IMR-90 (cell line): ENCODE measurements at regions not wholly inside any gene's neighbourhood (a gene's known extent, or its start where the extent isn't known, plus 50 kb on each side); places are given as distances from the start of the nearest gene placed in this dataset.

ENCODE experiments used
- ATAC-seq: fragments of 200-7000 bp; cut with Tn5 transposase; 2 replicates; pipeline ENCODE4 v1.9.1; 2020; ENCODE audit warnings: low read depth, mild to moderate bottlenecking, moderate library complexity
- BruUV-seq: library from RNA; stranded (reverse); fragments of 400-500 nt; replicated peaks from 2 replicates; lab custom pipeline; 2021; lab: Mats Ljungman, UMichigan
- CTCF ChIA-PET: fragments of 300-600 bp; formaldehyde crosslinking; extraction: SDS; loops from one replicate; lab custom pipeline; 2021; ENCODE audit warnings: antibody characterized with exemption; lab: Yijun Ruan, JAX
- POLR2A ChIA-PET: fragments of 300-600 bp; sonication (Branson Sonifier 250); formaldehyde crosslinking; loops from one replicate; lab custom pipeline; 2022; ENCODE audit warnings: antibody characterized with exemption; ENCODE audit not compliant: unreplicated experiment; lab: Charles Lee
- DNase-seq: peaks from one replicate; pipeline ENCODE4 v3.0.0; 2013
- H2AFZ ChIP-seq: replicated peaks from 2 replicates; pipeline ENCODE3; 2013; ENCODE audit warnings: low read length, mild to moderate bottlenecking; ENCODE audit not compliant: poor library complexity
- H2AK5ac ChIP-seq: 2 replicates; pipeline ENCODE4 v1.6.1; 2013; ENCODE audit warnings: low read depth, low read length, inconsistent platforms
- H2AK9ac ChIP-seq: replicated peaks from 2 replicates; pipeline ENCODE3; 2013; ENCODE audit warnings: mild to moderate bottlenecking, low read depth, low read length, moderate library complexity; ENCODE audit not compliant: poor library complexity
- H2BK120ac ChIP-seq: 2 replicates; pipeline ENCODE4 v1.6.1; 2013; ENCODE audit warnings: low read depth, low read length, inconsistent platforms
- H2BK15ac ChIP-seq: 3 replicates; pipeline ENCODE4 v1.6.1; 2013; ENCODE audit warnings: low read depth, low read length, inconsistent platforms
- H2BK20ac ChIP-seq: 2 replicates; pipeline ENCODE4 v1.6.1; 2013; ENCODE audit warnings: low read depth, mild to moderate bottlenecking, inconsistent platforms, low read length, moderate library complexity
- H2BK5ac ChIP-seq: 2 replicates; pipeline ENCODE4 v1.6.1; 2013; ENCODE audit warnings: mild to moderate bottlenecking, low read depth, low read length, inconsistent platforms; ENCODE audit not compliant: poor library complexity, severe bottlenecking
- H3K14ac ChIP-seq: replicated peaks from 2 replicates; pipeline ENCODE4 v1.6.1; 2013; ENCODE audit warnings: low read depth, low read length, inconsistent platforms
- H3K18ac ChIP-seq: 2 replicates; pipeline ENCODE4 v1.6.1; 2013; ENCODE audit warnings: low read depth, low read length, control low read depth
- H3K23ac ChIP-seq: 2 replicates; pipeline ENCODE4 v1.6.1; 2013; ENCODE audit warnings: low read depth, low read length, inconsistent platforms
- H3K27ac ChIP-seq: 2 replicates; pipeline ENCODE4 v1.5.1; 2013; ENCODE audit warnings: mild to moderate bottlenecking, control low read depth, low read length; ENCODE audit not compliant: insufficient read depth
- H3K27me3 ChIP-seq: 2 replicates; pipeline ENCODE4 v1.6.1; 2013; ENCODE audit warnings: low read length; ENCODE audit not compliant: control insufficient read depth, insufficient read depth
- H3K36me3 ChIP-seq: 2 replicates; pipeline ENCODE4 v1.6.1; 2013; ENCODE audit warnings: low read length, mixed read lengths; ENCODE audit not compliant: control insufficient read depth, insufficient read depth
- H3K4ac ChIP-seq: 2 replicates; pipeline ENCODE4 v1.6.1; 2013; ENCODE audit warnings: low read depth, low read length, inconsistent platforms
- H3K4me1 ChIP-seq: 2 replicates; pipeline ENCODE4 v1.6.1; 2013; ENCODE audit warnings: low read length, mixed read lengths; ENCODE audit not compliant: control insufficient read depth, insufficient read depth
- H3K4me2 ChIP-seq: 2 replicates; pipeline ENCODE4 v1.6.1; 2013; ENCODE audit warnings: low read depth, mild to moderate bottlenecking, control low read depth, low read length, moderate library complexity
- H3K4me3 ChIP-seq: 2 replicates; pipeline ENCODE4 v1.5.1; 2013; ENCODE audit warnings: low read depth, mild to moderate bottlenecking, control low read depth, low read length, moderate library complexity; ENCODE audit not compliant: insufficient read depth
- H3K56ac ChIP-seq: 2 replicates; pipeline ENCODE4 v1.6.1; 2013; ENCODE audit warnings: low read length, inconsistent platforms; ENCODE audit not compliant: insufficient read depth; ENCODE audit errors: extremely low read depth
- H3K79me1 ChIP-seq, 2 experiments: 2 replicates each; pipeline ENCODE4 v1.6.1; 2013; ENCODE audit warnings: low read length in 2 of 2, inconsistent platforms in 1 of 2, low read depth in 1 of 2
- H3K9ac ChIP-seq: 2 replicates; pipeline ENCODE4 v1.6.1; 2013; ENCODE audit warnings: low read depth, low read length, control low read depth
- H3K9me1 ChIP-seq: 2 replicates; pipeline ENCODE4 v1.6.1; 2013; ENCODE audit warnings: low read length, inconsistent platforms; ENCODE audit not compliant: insufficient read depth
- H3K9me3 ChIP-seq: 2 replicates; pipeline ENCODE4 v1.6.1; 2013; ENCODE audit warnings: low read length; ENCODE audit not compliant: control insufficient read depth, insufficient read depth
- H4K20me1 ChIP-seq: 2 replicates; pipeline ENCODE4 v1.6.1; 2013; ENCODE audit warnings: low read length, inconsistent platforms; ENCODE audit not compliant: insufficient read depth
- H4K5ac ChIP-seq: 2 replicates; pipeline ENCODE4 v1.6.1; 2013; ENCODE audit warnings: mild to moderate bottlenecking, low read depth, low read length, control low read depth
- H4K8ac ChIP-seq, 2 experiments: 2 replicates each; pipeline ENCODE4 v1.6.1; 2013; ENCODE audit warnings: low read depth in 2 of 2, low read length in 2 of 2, control low read depth in 1 of 2, inconsistent platforms in 1 of 2
- H4K91ac ChIP-seq: 2 replicates; pipeline ENCODE4 v1.6.1; 2013; ENCODE audit warnings: low read depth, low read length, inconsistent platforms; ENCODE audit not compliant: insufficient read depth
- MAFK ChIP-seq: IDR thresholded peaks from 2 replicates; pipeline ENCODE4 v1.6.1; 2012; ENCODE audit warnings: low read depth, low read length, improper control_type of control experiment
- WGBS, 2 experiments: methylation state at CpG; one replicate each; pipeline versions ENCODE4 v1.1.5 to v1.1.7; 2013; ENCODE audit warnings: missing lambda C conversion rate in 2 of 2; ENCODE audit not compliant: insufficient read length in 1 of 2; ENCODE audit errors: extremely low coverage in 2 of 2; 5-methylcytosine and 5-hydroxymethylcytosine counted together
- dilution Hi-C: fragments of 300-500 bp; cut with HindIII; formaldehyde crosslinking; loops from one replicate; pipeline ENCODE4 v1.14.3; 2018; ENCODE audit warnings: low sequenced_read_pairs; ENCODE audit not compliant: unreplicated experiment
- in situ Hi-C: fragments of 300-500 bp; cut with MboI; formaldehyde crosslinking; loops from 3 replicates; pipeline ENCODE4 v1.14.3; 2019; ENCODE audit warnings: low sequenced_read_pairs, inconsistent platforms, mixed read lengths
- intact Hi-C: fragments of 100-400 bp; cut with micrococcal nuclease; formaldehyde crosslinking; loops from 2 replicates; pipeline ENCODE4 v1.10.0; 2022
- TF ChIP-seq, protein P1 (sequence below): fragments of 150-350 bp; IDR thresholded peaks from 2 replicates; pipeline ENCODE4 v1.6.1; 2016; ENCODE audit warnings: low read depth, mild to moderate bottlenecking, low read length, moderate library complexity, borderline replicate concordance

DNA sequence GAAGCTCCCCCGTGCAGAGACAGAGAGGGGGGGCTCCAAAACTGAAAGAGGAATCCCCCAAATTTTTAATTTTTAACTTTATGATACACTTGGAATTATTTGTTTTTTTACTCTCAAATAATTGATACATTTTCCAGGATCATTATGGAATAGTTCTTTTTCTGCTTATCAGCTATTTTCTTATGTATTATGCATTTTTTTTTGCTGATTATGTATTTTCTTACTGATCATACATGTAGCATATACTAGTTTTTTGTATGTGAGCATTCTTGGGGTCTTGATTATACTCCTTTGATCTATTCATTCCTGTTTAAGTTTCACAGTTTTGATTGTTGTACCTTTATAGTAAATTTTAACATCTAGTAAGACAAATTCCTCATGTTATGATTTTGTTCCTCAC, 55.5 kb upstream of the LDHB start:
- no peak overlapping the region for H3K4me2 ChIP-seq
- H2AFZ ChIP-seq, result no peak overlapping the region
- no peak overlapping the region for H2BK5ac ChIP-seq
- DNase-seq, result no peak
- H4K8ac ChIP-seq, result no peak overlapping the region
- H3K56ac ChIP-seq, result no peak overlapping the region
- no peak overlapping the region for H3K4me3 ChIP-seq
- H3K36me3 ChIP-seq, result no peaks in the 10 kb centered on the region
- H3K14ac ChIP-seq, result no peak overlapping the region
- no peaks in the 10 kb centered on the region for H3K9me1 ChIP-seq
- no peaks in the 10 kb centered on the region for H4K20me1 ChIP-seq
- no peak overlapping the region for H3K4ac ChIP-seq
- H2AK5ac ChIP-seq, result no peak overlapping the region
- ATAC-seq, result no peak
- H4K91ac ChIP-seq, result no peak overlapping the region
- intact Hi-C loops (no loop called here), dilution Hi-C loops (no loop called here), in situ Hi-C loops (no loop called here)
- no peak overlapping the region for H3K18ac ChIP-seq
- no peak overlapping the region for H4K5ac ChIP-seq
- TF ChIP-seq MAFK, result peak; percentile 91
- TF ChIP-seq, protein P1, sequence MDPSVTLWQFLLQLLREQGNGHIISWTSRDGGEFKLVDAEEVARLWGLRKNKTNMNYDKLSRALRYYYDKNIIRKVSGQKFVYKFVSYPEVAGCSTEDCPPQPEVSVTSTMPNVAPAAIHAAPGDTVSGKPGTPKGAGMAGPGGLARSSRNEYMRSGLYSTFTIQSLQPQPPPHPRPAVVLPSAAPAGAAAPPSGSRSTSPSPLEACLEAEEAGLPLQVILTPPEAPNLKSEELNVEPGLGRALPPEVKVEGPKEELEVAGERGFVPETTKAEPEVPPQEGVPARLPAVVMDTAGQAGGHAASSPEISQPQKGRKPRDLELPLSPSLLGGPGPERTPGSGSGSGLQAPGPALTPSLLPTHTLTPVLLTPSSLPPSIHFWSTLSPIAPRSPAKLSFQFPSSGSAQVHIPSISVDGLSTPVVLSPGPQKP, result no peak
- H3K27me3 ChIP-seq, result no peaks in the 10 kb centered on the region
- no peaks in the 10 kb centered on the region for H3K9me3 ChIP-seq
- no peak overlapping the region for H3K23ac ChIP-seq
- BruUV-seq, result no TSS peak
- H2BK15ac ChIP-seq, result no peak overlapping the region
- H2BK120ac ChIP-seq, result no peak overlapping the region
- POLR2A ChIA-PET, result no interaction called here
- no peak overlapping the region for H2BK20ac ChIP-seq
- no peaks in the 10 kb centered on the region for H3K79me1 ChIP-seq
- WGBS, 2 experiments, result no CpG with 5 or more reads among the region's 1 CpG
- CTCF ChIA-PET, result no interaction called here
- H3K4me1 ChIP-seq, result no peaks in the 10 kb centered on the region
- no peak overlapping the region for H3K9ac ChIP-seq
- H2AK9ac ChIP-seq, result no peak overlapping the region
- no peak overlapping the region for H3K27ac ChIP-seq
